Thoracic aorta (tissue), 2 donors: ENCODE measurements at regions not wholly inside any gene's neighbourhood (a gene's known extent, or its start where the extent isn't known, plus 50 kb on each side); places are given as distances from the start of the nearest gene placed in this dataset.

ENCODE experiments used
- ATAC-seq: fragments of 150-250 bp; one replicate; pipeline ENCODE4 v1.8.0; 2017; ENCODE audit warnings: low read depth; ENCODE audit not compliant: insufficient number of reproducible peaks, low FRiP score
- DNase-seq: peaks from one replicate; pipeline ENCODE4 v3.0.0-alpha.2; 2020; ENCODE audit warnings: low spot score
- H3K27ac ChIP-seq, 2 donors: fragments of 200-600 bp; sonication (generic); 1 replicate in 1 of 2; 2 replicates in 1 of 2; pipeline ENCODE4 v1.5.1; 2016; ENCODE audit warnings: mild to moderate bottlenecking in 2 of 2, moderate library complexity in 2 of 2
- H3K27me3 ChIP-seq: fragments of 200-600 bp; sonication (generic); replicated peaks from 2 replicates; pipeline ENCODE4 v1.6.0; 2016; ENCODE audit warnings: mild to moderate bottlenecking; ENCODE audit not compliant: insufficient read depth
- H3K36me3 ChIP-seq: fragments of 200-600 bp; sonication (generic); one replicate; pipeline ENCODE4 v1.5.1; 2016
- H3K4me1 ChIP-seq, 2 donors: fragments of 200-600 bp; sonication (generic); 1 replicate in 1 of 2; 2 replicates in 1 of 2; pipeline versions ENCODE4 v1.5.1 to v1.6.0; 2016; ENCODE audit warnings: low read depth in 2 of 2, mild to moderate bottlenecking in 1 of 2; ENCODE audit not compliant: control insufficient read depth in 1 of 2
- H3K4me3 ChIP-seq: fragments of 200-600 bp; sonication (generic); 2 replicates; pipeline ENCODE4 v1.5.1; 2016; ENCODE audit warnings: mild to moderate bottlenecking
- H3K9me3 ChIP-seq: fragments of 200-600 bp; sonication (generic); 2 replicates; pipeline ENCODE4 v1.5.1; 2016
- CTCF ChIP-seq: fragments of 200-600 bp; sonication (generic); IDR thresholded peaks from one replicate; pipeline ENCODE4 v1.5.1; 2019; ENCODE audit warnings: antibody characterized with exemption

DNA sequence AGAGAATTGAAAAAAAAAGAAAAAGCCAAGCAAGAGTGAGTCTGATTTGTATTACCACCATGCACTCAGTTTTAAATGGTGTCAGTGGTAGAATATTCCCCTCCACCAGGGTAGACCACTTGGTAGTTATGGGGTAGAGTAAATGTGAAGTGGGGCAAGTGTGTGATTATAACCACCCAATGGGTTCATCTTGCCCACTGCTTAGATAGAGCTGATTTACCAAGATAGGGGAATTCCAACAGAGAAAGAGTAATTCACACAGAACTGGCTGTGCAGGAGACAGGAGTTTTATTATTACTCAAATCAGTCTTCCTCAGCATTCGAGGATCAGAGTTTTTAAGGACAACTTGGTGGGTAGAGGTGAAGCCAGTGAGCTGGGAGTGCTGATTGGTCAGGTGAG, 113.3 kb upstream of the RAI14 start:
- Histone ChIP-seq H3K27ac (no peak overlapping the region), H3K27me3 (no peaks in the 10 kb centered on the region), H3K4me1 (peaks cover 0 to 12% of the 10 kb centered on the region in 2 donors), H3K36me3 (no peaks in the 10 kb centered on the region), H3K4me3 (no peak overlapping the region), H3K9me3 (no peaks in the 10 kb centered on the region)
- ATAC-seq (no peak), DNase-seq (no peak)
- no peak for TF ChIP-seq CTCF

DNA sequence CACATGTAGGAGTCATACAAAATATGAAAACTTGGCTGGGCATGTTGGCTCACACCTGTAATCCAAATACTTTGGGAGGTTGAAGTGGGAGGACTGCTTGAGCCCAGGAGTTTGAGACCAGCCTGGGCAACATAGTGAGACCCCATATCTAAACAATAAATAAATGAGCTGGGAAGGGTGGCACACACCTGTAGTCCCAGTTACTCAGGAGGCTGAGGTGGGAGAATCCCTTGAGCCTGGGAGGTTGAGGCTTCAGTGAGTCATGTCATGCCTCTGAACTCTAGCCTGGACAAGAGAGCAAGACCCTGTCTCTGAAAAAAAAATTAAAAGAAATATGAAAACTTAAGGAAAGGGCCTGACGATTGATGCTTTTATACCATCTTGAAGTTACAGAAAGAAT, 112.4 kb upstream of the RAI14 start:
- H3K36me3 ChIP-seq: no peaks in the 10 kb centered on the region
- TF ChIP-seq CTCF: no peak
- H3K27ac ChIP-seq: no peak overlapping the region
- DNase-seq: no peak
- no peak for ATAC-seq
- H3K4me3 ChIP-seq: no peak overlapping the region
- H3K9me3 ChIP-seq: no peaks in the 10 kb centered on the region
- no peaks in the 10 kb centered on the region for H3K27me3 ChIP-seq
- H3K4me1 ChIP-seq: peaks cover 0 to 8% of the 10 kb centered on the region in 2 donors

GRCh38 chr5:34544403-34544802, 111.7 kb upstream of the RAI14 start:
- Histone ChIP-seq H3K36me3 (no peaks in the 10 kb centered on the region), H3K4me1 (peaks cover 0 to 8% of the 10 kb centered on the region in 2 donors), H3K27ac (no peak overlapping the region), H3K4me3 (no peak overlapping the region), H3K9me3 (no peaks in the 10 kb centered on the region), H3K27me3 (no peaks in the 10 kb centered on the region)
- DNase-seq: no peak
- no peak for TF ChIP-seq CTCF
- no peak for ATAC-seq

DNA sequence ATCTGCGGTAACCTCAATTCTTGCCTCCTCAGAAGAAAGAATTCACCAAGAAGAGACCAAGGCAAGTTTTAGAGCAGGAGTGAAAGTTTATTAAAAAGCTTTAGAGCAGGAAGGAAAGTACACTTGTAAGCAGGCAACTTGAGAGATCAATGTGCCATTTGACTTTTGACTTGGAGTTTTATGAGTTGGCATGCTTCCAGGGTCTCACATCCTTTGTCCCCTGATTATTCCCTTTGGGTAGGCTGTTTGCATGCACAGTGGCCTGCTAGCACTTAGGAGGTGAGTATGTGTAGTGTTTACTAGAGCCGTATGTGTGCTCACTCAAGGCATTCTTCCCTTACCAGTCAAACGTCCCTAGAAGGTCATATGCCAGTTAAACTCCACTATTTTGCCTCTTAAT, 111.0 kb upstream of the RAI14 start:
- no peaks in the 10 kb centered on the region for H3K36me3 ChIP-seq
- no peak for ATAC-seq
- no peak for TF ChIP-seq CTCF
- H3K4me1 ChIP-seq: peaks cover 0 to 8% of the 10 kb centered on the region in 2 donors
- H3K9me3 ChIP-seq: no peaks in the 10 kb centered on the region
- DNase-seq: no peak
- no peak overlapping the region for H3K27ac ChIP-seq
- H3K27me3 ChIP-seq: no peaks in the 10 kb centered on the region
- H3K4me3 ChIP-seq: no peak overlapping the region

DNA sequence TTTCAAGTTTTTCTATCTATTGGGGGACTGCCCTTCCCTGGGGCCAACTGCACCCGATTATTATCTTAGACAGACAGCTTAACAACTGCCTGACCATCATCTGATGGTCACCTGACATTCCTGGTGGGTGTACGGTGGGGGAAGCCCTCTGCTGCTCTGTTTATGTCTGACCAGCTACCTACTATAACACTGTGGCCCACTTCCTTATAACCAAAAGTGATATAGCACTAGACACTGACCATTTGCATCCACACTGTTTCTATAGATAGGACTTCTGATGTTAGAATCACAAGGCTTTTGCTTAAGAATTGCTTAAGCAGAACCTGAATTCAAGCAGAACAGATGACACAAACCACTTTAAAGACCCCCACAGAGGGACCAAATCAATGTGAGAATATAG, 110.5 kb upstream of the RAI14 start:
- H3K4me1 ChIP-seq: peaks cover 0 to 8% of the 10 kb centered on the region in 2 donors
- H3K36me3 ChIP-seq: no peaks in the 10 kb centered on the region
- H3K9me3 ChIP-seq: no peaks in the 10 kb centered on the region
- DNase-seq (no peak), ATAC-seq (no peak)
- no peak for TF ChIP-seq CTCF
- H3K4me3 ChIP-seq: no peak overlapping the region
- H3K27me3 ChIP-seq: no peaks in the 10 kb centered on the region
- H3K27ac ChIP-seq: no peak overlapping the region
